Tibial artery (tissue), 4 donors: ENCODE measurements at regions not wholly inside any gene's neighbourhood (a gene's known extent, or its start where the extent isn't known, plus 50 kb on each side); places are given as distances from the start of the nearest gene placed in this dataset.

Source experiments
- DNase-seq, 2 donors: peaks; one replicate each; pipeline ENCODE4 v3.0.0-alpha.2; 2019
- H3K27ac ChIP-seq, 2 donors: fragments of 200-600 bp; sonication (generic) in 1 of 2; 1 replicate in 1 of 2; 2 replicates in 1 of 2; pipeline ENCODE4 v1.5.1; 2018 to 2019; ENCODE audit warnings: mild to moderate bottlenecking in 1 of 2
- H3K27me3 ChIP-seq, 2 donors: fragments of 200-600 bp; sonication (generic) in 1 of 2; one replicate each; pipeline versions ENCODE4 v1.5.1 to v1.6.0; 2016 to 2019
- H3K36me3 ChIP-seq, 3 donors: fragments of 200-600 bp; sonication (generic) in 2 of 3; one replicate each; pipeline ENCODE4 v1.5.1; 2016 to 2019; ENCODE audit warnings: mild to moderate bottlenecking in 2 of 3
- H3K4me1 ChIP-seq, 4 donors: fragments of 200-600 bp; sonication (generic) in 2 of 4; 1 replicate in 3 of 4; 2 replicates in 1 of 4; pipeline ENCODE4 v1.5.1; 2016 to 2019
- H3K4me3 ChIP-seq, 2 donors: fragments of 200-600 bp; sonication (generic) in 1 of 2; 1 replicate in 1 of 2; 2 replicates in 1 of 2; pipeline ENCODE4 v1.5.1; 2018 to 2019; ENCODE audit warnings: mild to moderate bottlenecking in 2 of 2
- H3K9me3 ChIP-seq, 3 donors: fragments of 200-600 bp; sonication (generic) in 1 of 3; one replicate each; pipeline ENCODE4 v1.5.1; 2016 to 2019
- intact Hi-C: fragments of 100-400 bp; cut with DNase I; formaldehyde crosslinking; loops from one replicate; pipeline ENCODE4 v1.15.0; 2023; ENCODE audit warnings: low total_unique reads
- TF ChIP-seq, protein P1 (sequence below), 2 experiments: fragments of 200-600 bp in 1 of 2; fragments of 450-650 bp in 1 of 2; IDR thresholded peaks; one replicate each; pipeline ENCODE4 v1.5.1; 2017 to 2019; ENCODE audit warnings: antibody characterized with exemption in 2 of 2, mild to moderate bottlenecking in 1 of 2, moderate library complexity in 1 of 2

DNA sequence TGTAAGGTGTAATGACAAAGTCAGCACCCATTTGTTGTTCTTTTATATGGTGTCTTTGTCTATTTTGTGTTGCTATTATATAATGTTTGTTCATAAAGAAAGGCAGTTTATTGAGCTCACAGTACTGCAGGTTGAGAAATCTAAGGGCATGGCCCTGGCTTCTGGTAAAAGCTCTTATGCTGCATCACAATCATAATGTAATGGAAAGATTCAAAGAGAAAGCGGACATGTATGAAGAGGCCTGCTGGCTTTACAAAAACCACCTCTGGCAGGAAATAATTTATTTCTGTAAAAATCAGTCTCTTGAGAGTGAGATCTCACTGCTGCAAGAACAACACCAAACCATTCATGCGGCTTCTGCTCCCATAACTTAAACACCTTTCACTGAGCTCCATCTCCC lies 746.7 kb upstream of the FAM174A start:
- Histone ChIP-seq H3K4me3 (no peak overlapping the region), H3K27ac (no peak overlapping the region), H3K9me3 (no peaks in the 10 kb centered on the region), H3K36me3 (no peaks in the 10 kb centered on the region), H3K4me1 (no peaks in the 10 kb centered on the region), H3K27me3 (no peaks in the 10 kb centered on the region)
- TF ChIP-seq, protein P1, sequence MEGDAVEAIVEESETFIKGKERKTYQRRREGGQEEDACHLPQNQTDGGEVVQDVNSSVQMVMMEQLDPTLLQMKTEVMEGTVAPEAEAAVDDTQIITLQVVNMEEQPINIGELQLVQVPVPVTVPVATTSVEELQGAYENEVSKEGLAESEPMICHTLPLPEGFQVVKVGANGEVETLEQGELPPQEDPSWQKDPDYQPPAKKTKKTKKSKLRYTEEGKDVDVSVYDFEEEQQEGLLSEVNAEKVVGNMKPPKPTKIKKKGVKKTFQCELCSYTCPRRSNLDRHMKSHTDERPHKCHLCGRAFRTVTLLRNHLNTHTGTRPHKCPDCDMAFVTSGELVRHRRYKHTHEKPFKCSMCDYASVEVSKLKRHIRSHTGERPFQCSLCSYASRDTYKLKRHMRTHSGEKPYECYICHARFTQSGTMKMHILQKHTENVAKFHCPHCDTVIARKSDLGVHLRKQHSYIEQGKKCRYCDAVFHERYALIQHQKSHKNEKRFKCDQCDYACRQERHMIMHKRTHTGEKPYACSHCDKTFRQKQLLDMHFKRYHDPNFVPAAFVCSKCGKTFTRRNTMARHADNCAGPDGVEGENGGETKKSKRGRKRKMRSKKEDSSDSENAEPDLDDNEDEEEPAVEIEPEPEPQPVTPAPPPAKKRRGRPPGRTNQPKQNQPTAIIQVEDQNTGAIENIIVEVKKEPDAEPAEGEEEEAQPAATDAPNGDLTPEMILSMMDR (IDR thresholded peaks at IDR 0.05), result no peak
- no peak for DNase-seq
- intact Hi-C loops, result no loop called here

DNA sequence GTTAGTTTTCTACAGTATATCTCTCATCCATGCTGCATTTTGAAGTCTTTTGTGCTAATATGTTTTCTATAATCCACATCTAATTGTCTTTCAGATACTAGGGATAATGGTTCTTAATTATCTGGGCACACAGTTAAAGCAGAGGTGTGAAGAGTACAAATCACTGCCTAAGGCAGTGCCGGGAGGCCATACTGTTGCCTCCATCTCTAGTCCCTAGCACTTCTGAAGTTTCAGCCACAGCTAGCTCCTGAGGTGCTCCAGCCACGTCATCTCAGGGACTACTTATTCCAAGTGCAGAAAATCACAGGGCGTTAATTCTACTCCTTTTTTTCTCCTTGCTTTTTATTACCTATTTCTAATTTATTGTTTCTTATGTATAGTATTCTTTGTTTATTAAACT lies 760.0 kb upstream of the FAM174A start:
- no peak overlapping the region for H3K27ac ChIP-seq
- no peak for DNase-seq
- H3K4me1 ChIP-seq, result no peaks in the 10 kb centered on the region
- H3K4me3 ChIP-seq, result no peak overlapping the region
- intact Hi-C loops, result no loop called here
- no peaks in the 10 kb centered on the region for H3K36me3 ChIP-seq
- TF ChIP-seq, protein P1 (IDR thresholded peaks at IDR 0.05), result no peak
- H3K27me3 ChIP-seq, result no peaks in the 10 kb centered on the region
- no peaks in the 10 kb centered on the region for H3K9me3 ChIP-seq

DNA sequence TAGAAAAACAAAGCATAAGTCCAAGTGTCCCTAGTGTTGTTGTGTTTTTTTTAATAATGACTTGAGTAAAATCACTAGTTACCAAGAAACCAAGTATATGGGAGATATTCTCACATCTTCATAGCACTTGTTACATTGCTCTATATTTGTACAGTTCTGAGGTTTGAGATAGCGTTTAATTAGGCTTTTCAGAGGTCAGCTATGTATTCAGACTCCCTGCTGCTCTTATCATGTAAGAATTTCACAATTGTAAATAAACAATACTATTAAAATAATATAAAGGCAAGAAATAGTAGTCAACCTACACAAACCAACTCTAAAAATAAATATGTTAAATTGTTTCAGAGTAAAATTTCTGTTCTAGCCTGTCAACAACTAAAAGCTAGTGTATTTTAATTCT lies 761.9 kb upstream of the FAM174A start:
- DNase-seq, result no peak
- H3K36me3 ChIP-seq, result no peaks in the 10 kb centered on the region
- intact Hi-C loops, result no loop called here
- H3K27ac ChIP-seq, result no peak overlapping the region
- no peaks in the 10 kb centered on the region for H3K4me1 ChIP-seq
- H3K4me3 ChIP-seq, result no peak overlapping the region
- no peaks in the 10 kb centered on the region for H3K27me3 ChIP-seq
- H3K9me3 ChIP-seq, result no peaks in the 10 kb centered on the region
- TF ChIP-seq, protein P1 (IDR thresholded peaks at IDR 0.05), result no peak

DNA sequence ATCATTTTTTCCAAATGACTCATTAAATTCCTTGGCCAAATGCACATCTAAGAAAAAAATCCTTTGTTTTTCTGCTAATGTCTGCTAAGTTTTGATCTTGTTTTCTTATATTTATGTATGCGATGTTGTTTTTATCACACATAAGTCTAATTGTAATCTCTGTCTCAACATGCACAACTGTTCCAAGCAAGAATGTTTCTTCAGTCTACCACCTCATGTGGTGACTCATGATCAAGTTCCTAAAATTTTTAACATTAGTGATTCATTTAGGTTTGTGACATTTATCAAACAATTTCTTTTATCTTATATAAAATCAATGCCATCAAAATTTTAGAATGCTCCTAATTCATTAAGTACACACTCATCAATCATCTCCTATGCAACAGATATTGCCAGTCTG lies 763.9 kb upstream of the FAM174A start:
- TF ChIP-seq, protein P1 (IDR thresholded peaks at IDR 0.05), result no peak

DNA sequence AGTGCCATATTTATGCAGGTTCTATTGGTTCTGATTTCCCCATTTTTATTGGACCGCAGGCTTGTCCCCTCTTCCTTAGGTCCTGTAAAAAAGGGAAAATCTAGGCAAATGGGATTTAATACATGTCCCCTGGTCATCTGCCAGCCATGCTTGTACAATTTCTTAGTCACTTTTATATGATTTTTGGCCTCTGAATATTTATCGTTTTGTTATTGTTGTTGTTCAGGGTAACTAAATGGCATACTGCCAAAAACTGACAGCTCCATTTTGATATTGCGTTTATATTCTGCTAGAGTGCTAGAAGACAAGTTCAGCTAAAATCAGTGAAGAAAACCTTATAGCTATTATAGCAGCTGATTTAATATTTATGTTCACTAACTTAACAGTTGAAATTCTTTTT lies 770.2 kb upstream of the FAM174A start:
- Histone ChIP-seq H3K9me3 (no peaks in the 10 kb centered on the region), H3K4me3 (no peak overlapping the region), H3K36me3 (no peaks in the 10 kb centered on the region), H3K4me1 (no peaks in the 10 kb centered on the region), H3K27me3 (no peaks in the 10 kb centered on the region), H3K27ac (no peak overlapping the region)
- TF ChIP-seq, protein P1 (IDR thresholded peaks at IDR 0.05), result no peak
- intact Hi-C loops, result no loop called here
- DNase-seq, result no peak

More for the DNA sequence above, 763.9 kb upstream of the FAM174A start:
- DNase-seq, result no peak
- no peaks in the 10 kb centered on the region for H3K4me1 ChIP-seq
- H3K27me3 ChIP-seq, result no peaks in the 10 kb centered on the region
- no peak overlapping the region for H3K27ac ChIP-seq
- intact Hi-C loops, result no loop called here
- no peaks in the 10 kb centered on the region for H3K36me3 ChIP-seq
- no peak overlapping the region for H3K4me3 ChIP-seq
- H3K9me3 ChIP-seq, result no peaks in the 10 kb centered on the region
